Lower lobe of right lung (tissue), 2 donors: ENCODE measurements at regions not wholly inside any gene's neighbourhood (a gene's known extent, or its start where the extent isn't known, plus 50 kb on each side); places are given as distances from the start of the nearest gene placed in this dataset.

Experiments used
- ATAC-seq, 2 donors: fragments of 200-7000 bp; cut with Tn5 transposase; one replicate each; pipeline ENCODE4 v1.9.1; 2020 to 2022; ENCODE audit warnings: mild to moderate bottlenecking in 2 of 2, moderate library complexity in 2 of 2
- DNase-seq: peaks from one replicate; pipeline ENCODE4 v3.0.0-alpha.2; 2020
- H3K27ac ChIP-seq: fragments of 200-600 bp; one replicate; pipeline ENCODE4 v1.8.0; 2022
- H3K27me3 ChIP-seq: fragments of 200-600 bp; one replicate; pipeline ENCODE4 v1.8.0; 2022; ENCODE audit warnings: low read depth
- H3K36me3 ChIP-seq: fragments of 200-600 bp; one replicate; pipeline ENCODE4 v1.8.0; 2022; ENCODE audit warnings: mild to moderate bottlenecking
- H3K4me1 ChIP-seq: fragments of 200-600 bp; one replicate; pipeline ENCODE4 v1.8.0; 2022
- H3K4me3 ChIP-seq: fragments of 200-600 bp; one replicate; pipeline ENCODE4 v1.8.0; 2022; ENCODE audit warnings: mild to moderate bottlenecking
- H3K9me3 ChIP-seq: fragments of 200-600 bp; one replicate; pipeline ENCODE4 v1.8.0; 2022
- intact Hi-C: fragments of 100-400 bp; cut with DNase I; formaldehyde crosslinking; loops from one replicate; pipeline ENCODE4 v1.11.0; 2022
- TF ChIP-seq, protein P1 (sequence below): fragments of 200-600 bp; IDR thresholded peaks from one replicate; pipeline ENCODE4 v1.8.0; 2022; ENCODE audit warnings: antibody characterized with exemption, mild to moderate bottlenecking
- donor health status: DM: no; HTN: yes; CAD: no; lungs with severe emphysema.

DNA sequence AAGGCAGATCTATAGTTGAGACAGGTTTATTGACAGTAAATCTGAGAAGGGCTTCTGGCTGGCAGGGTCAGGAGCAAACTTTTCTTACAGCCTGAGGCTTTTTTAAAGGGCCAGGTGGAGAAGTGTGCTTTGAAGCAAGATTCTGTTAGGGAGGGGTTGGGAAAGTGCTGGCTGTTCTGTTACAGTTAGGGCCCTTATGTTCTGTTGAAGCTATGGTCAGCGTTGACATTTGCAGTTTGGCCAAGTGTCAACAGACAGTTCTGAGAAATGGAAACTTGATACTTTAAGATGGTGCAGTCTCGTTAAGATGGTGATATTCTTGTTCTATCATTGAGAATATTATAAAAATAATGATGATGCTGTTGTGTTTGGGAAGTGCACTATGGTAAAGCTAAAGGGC lies 154.2 kb downstream of the RDH14 start:
- intact Hi-C loops, result no loop called here
- TF ChIP-seq, protein P1, sequence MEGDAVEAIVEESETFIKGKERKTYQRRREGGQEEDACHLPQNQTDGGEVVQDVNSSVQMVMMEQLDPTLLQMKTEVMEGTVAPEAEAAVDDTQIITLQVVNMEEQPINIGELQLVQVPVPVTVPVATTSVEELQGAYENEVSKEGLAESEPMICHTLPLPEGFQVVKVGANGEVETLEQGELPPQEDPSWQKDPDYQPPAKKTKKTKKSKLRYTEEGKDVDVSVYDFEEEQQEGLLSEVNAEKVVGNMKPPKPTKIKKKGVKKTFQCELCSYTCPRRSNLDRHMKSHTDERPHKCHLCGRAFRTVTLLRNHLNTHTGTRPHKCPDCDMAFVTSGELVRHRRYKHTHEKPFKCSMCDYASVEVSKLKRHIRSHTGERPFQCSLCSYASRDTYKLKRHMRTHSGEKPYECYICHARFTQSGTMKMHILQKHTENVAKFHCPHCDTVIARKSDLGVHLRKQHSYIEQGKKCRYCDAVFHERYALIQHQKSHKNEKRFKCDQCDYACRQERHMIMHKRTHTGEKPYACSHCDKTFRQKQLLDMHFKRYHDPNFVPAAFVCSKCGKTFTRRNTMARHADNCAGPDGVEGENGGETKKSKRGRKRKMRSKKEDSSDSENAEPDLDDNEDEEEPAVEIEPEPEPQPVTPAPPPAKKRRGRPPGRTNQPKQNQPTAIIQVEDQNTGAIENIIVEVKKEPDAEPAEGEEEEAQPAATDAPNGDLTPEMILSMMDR, result no peak
- Histone ChIP-seq H3K27ac (no peak overlapping the region), H3K4me3 (no peak overlapping the region), H3K4me1 (no peaks in the 10 kb centered on the region), H3K27me3 (no peaks in the 10 kb centered on the region), H3K9me3 (no peaks in the 10 kb centered on the region), H3K36me3 (no peaks in the 10 kb centered on the region)
- no peak for ATAC-seq
- no peak for DNase-seq

DNA sequence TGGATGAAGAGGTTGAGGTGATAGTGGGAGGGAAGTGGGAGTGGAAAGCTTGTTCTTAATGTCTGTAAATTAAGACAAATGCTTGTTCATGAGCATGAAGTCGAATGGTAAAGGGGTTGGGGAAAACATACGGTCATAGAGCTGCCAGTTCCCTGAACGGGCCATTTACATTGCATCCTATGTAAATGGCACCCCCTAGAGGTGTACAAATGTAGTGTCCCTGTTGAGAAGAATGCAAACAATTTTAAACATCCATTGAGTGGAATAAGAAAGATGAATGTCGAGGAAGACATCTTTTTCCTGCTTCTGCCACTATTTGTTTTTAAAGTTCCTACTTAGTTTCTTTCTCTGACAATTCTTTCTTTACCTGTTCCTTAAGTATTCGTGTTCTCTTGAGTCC lies 155.7 kb downstream of the RDH14 start:
- intact Hi-C loops, result no loop called here
- H3K36me3 ChIP-seq, result no peaks in the 10 kb centered on the region
- ATAC-seq, result no peak
- no peaks in the 10 kb centered on the region for H3K9me3 ChIP-seq
- H3K27ac ChIP-seq, result no peak overlapping the region
- H3K4me1 ChIP-seq, result no peaks in the 10 kb centered on the region
- H3K27me3 ChIP-seq, result no peaks in the 10 kb centered on the region
- no peak overlapping the region for H3K4me3 ChIP-seq
- TF ChIP-seq, protein P1, result no peak
- no peak for DNase-seq

DNA sequence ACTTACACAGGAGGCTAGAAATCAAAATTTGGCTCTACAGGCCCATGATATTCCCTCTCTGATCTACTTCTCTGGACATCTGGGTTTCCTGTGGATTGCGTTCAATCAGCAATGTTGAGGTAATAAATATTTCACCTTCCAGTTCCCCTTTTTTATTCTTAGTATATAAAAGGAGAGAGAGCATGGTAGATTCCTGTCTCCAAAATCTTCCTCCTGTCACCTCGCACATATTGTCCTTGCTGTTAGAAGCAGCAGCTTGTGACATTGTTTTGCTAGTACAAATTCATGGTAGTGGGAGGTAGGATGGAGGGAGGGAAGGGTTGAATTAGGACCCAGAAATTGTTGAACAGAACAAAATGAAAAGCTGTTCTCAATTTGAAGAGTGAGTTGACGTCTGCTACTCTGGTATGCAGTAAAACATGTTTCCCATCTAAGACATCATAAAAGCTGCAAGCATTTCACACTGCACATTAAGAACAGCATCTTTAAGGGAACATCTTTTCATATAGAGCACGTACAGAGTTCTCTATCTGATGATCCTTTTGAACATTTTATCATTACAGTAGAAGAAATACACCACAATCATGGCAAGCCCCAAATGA lies 156.4 kb downstream of the RDH14 start:
- DNase-seq (no peak), ATAC-seq (no peak)
- Histone ChIP-seq H3K4me3 (no peak overlapping the region), H3K9me3 (no peaks in the 10 kb centered on the region), H3K27me3 (no peaks in the 10 kb centered on the region), H3K36me3 (no peaks in the 10 kb centered on the region), H3K4me1 (no peaks in the 10 kb centered on the region), H3K27ac (no peak overlapping the region)
- TF ChIP-seq, protein P1, result no peak
- intact Hi-C loops, result no loop called here

DNA sequence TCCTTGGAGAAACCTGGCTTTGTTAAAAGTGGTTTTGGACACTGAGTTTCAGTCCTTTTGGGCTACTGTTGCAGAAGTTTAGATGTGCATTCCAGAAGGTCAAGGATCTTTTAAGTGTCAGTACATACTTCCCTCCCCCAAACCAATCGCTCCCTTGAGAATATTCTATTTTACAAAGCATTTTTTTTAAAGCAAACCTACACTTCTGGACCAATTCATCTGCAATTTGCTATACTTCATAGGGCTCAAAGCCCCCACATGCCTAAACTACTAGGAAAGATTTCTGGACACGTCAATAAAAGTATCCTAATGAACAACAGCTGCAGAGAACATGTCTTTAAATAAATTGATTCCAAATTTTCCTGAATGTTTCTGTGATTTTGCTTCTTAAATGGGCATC lies 157.6 kb downstream of the RDH14 start:
- Histone ChIP-seq H3K4me1 (no peaks in the 10 kb centered on the region), H3K36me3 (no peaks in the 10 kb centered on the region), H3K9me3 (no peaks in the 10 kb centered on the region), H3K27me3 (no peaks in the 10 kb centered on the region), H3K4me3 (no peak overlapping the region), H3K27ac (no peak overlapping the region)
- ATAC-seq, result no peak
- TF ChIP-seq, protein P1, result no peak
- no peak for DNase-seq
- intact Hi-C loops, result no loop called here

DNA sequence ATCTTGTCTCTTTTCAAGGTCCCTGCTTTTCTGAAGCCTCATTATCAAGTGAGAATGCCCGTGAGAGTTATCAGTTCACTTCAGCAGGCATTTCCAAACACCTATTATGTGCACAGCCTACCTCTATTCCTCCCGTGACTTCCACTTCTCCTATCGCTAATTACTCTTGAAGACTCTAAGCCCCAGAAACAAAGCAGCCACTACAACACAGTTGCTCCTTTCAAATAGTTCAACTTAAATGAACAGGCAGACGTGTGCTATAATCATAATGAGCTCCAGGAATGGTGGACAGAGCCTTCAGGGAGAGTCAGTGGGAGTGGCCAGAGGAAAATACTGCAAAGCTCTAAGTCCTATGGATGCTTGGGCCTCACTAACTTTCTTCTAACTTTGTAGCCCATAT lies 159.0 kb downstream of the RDH14 start:
- Histone ChIP-seq H3K9me3 (no peaks in the 10 kb centered on the region), H3K4me3 (no peak overlapping the region), H3K27me3 (no peaks in the 10 kb centered on the region), H3K4me1 (no peaks in the 10 kb centered on the region), H3K27ac (no peak overlapping the region), H3K36me3 (no peaks in the 10 kb centered on the region)
- no peak for ATAC-seq
- TF ChIP-seq, protein P1, result no peak
- DNase-seq, result no peak
- intact Hi-C loops, result no loop called here

DNA sequence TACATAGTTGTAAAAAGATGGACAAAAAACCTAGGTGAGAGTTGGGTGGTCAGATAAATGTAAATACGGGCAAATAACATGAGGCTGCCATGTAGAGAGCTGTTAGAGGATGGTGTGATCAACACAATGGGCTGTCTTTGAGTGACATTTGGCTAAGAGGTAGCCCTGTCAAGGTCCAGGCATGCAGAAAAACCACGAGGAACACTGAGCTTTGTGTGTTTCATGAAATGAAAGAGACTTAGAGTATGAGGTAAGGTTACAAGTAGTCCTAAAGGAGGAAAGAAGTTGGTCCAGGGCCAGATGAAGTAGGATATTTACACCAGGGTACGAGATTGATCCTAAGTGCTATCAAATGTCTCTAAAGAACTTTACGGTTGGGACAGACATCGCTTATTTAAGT lies 160.9 kb downstream of the RDH14 start:
- no peaks in the 10 kb centered on the region for H3K9me3 ChIP-seq
- ATAC-seq (no peak), DNase-seq (no peak)
- H3K27me3 ChIP-seq, result no peaks in the 10 kb centered on the region
- H3K27ac ChIP-seq, result no peak overlapping the region
- no peak overlapping the region for H3K4me3 ChIP-seq
- TF ChIP-seq, protein P1, result no peak
- intact Hi-C loops, result no loop called here
- no peaks in the 10 kb centered on the region for H3K4me1 ChIP-seq
- no peaks in the 10 kb centered on the region for H3K36me3 ChIP-seq
